T-cell (primary cell): ENCODE measurements at regions not wholly inside any gene's neighbourhood (a gene's known extent, or its start where the extent isn't known, plus 50 kb on each side); places are given as distances from the start of the nearest gene placed in this dataset.
"Not testable (repeated sequence)": the region's sequence is repeated elsewhere in the genome, so short reads cannot be mapped to it uniquely, and the experiment has no call there.

Experiments used
- ATAC-seq, 4 experiments: fragments of 200-7000 bp in 3 of 4; fragments of 150-1000 bp in 1 of 4; cut with Tn5 transposase; replicated peaks in 1 of 4; 1 replicate in 3 of 4; 2 replicates in 1 of 4; pipeline ENCODE4 v1.10.0; 2021; ENCODE audit warnings: moderate library complexity in 3 of 4, mild to moderate bottlenecking in 2 of 4, moderate number of reproducible peaks in 1 of 4
- CTCF ChIA-PET, 2 donors: fragments of 300-600 bp; sonication (Branson Sonifier 250); formaldehyde crosslinking; loops; one replicate each; lab custom pipeline; 2022; ENCODE audit warnings: antibody characterized with exemption in 2 of 2; lab: Charles Lee
- POLR2A ChIA-PET, 2 donors: fragments of 300-600 bp; sonication (Branson Sonifier 250); formaldehyde crosslinking; loops; one replicate each; lab custom pipeline; 2022; ENCODE audit warnings: antibody characterized with exemption in 2 of 2; lab: Charles Lee
- DNase-seq, 35 experiments: peaks; one replicate each; pipeline versions ENCODE4 v3.0.0 to v3.0.0-alpha.2; 2013 to 2023
- H3K27ac ChIP-seq: one replicate; pipeline ENCODE4 v1.5.1; 2013; ENCODE audit warnings: low read length
- H3K27me3 ChIP-seq, 2 experiments: replicated peaks in 1 of 2; 1 replicate in 1 of 2; 2 replicates in 1 of 2; pipeline versions ENCODE4 v1.6.1 to v1.7.0; 2013; ENCODE audit warnings: low read length in 1 of 2, mixed read lengths in 1 of 2; ENCODE audit not compliant: control insufficient read depth in 2 of 2, insufficient read depth in 2 of 2; ENCODE audit errors: extremely low read depth in 1 of 2
- H3K36me3 ChIP-seq, 2 donors: 1 replicate in 1 of 2; 2 replicates in 1 of 2; pipeline versions ENCODE4 v1.6.1 to v1.7.0; 2013; ENCODE audit warnings: low read length in 1 of 2; ENCODE audit not compliant: control insufficient read depth in 2 of 2, insufficient read depth in 1 of 2; ENCODE audit errors: extremely low read depth in 1 of 2
- H3K4me1 ChIP-seq, 2 experiments: 1 replicate in 1 of 2; 2 replicates in 1 of 2; pipeline versions ENCODE4 v1.6.1 to v1.7.0; 2013; ENCODE audit warnings: low read length in 2 of 2, mixed read lengths in 1 of 2; ENCODE audit not compliant: insufficient read depth in 2 of 2, control insufficient read depth in 1 of 2; ENCODE audit errors: extremely low read depth in 1 of 2
- H3K4me3 ChIP-seq, 2 donors: 1 replicate in 1 of 2; 2 replicates in 1 of 2; pipeline versions ENCODE4 v1.5.1 to v1.7.0; 2013; ENCODE audit warnings: mild to moderate bottlenecking in 2 of 2, low read length in 1 of 2, moderate library complexity in 1 of 2; ENCODE audit not compliant: control insufficient read depth in 1 of 2; ENCODE audit errors: extremely low read depth in 1 of 2
- H3K9me3 ChIP-seq: 2 replicates; pipeline ENCODE4 v1.7.0; 2013
- H3K27ac Mint-ChIP-seq, 2 donors: one replicate each; pipeline ENCODE4 v1.8.0; 2020 to 2021; ENCODE audit warnings: mild to moderate bottlenecking in 2 of 2, mixed read lengths in 2 of 2
- H3K27me3 Mint-ChIP-seq, 2 donors: one replicate each; pipeline ENCODE4 v1.8.0; 2021 to 2022; ENCODE audit warnings: mixed read lengths in 2 of 2
- H3K36me3 Mint-ChIP-seq: one replicate; pipeline ENCODE4 v1.8.0; 2021; ENCODE audit warnings: mixed read lengths
- H3K4me1 Mint-ChIP-seq, 3 donors: one replicate each; pipeline ENCODE4 v1.8.0; 2020 to 2022; ENCODE audit warnings: mixed read lengths in 3 of 3, mild to moderate bottlenecking in 1 of 3
- H3K4me3 Mint-ChIP-seq, 3 donors: one replicate each; pipeline ENCODE4 v1.8.0; 2020 to 2022; ENCODE audit warnings: mild to moderate bottlenecking in 3 of 3, mixed read lengths in 3 of 3, moderate library complexity in 3 of 3
- H3K9me3 Mint-ChIP-seq, 3 donors: one replicate each; pipeline ENCODE4 v1.8.0; 2020 to 2022; ENCODE audit warnings: mixed read lengths in 3 of 3
- WGBS: methylation state at CpG from one replicate; pipeline ENCODE4 v1.1.5; 2013; ENCODE audit warnings: missing lambda C conversion rate; ENCODE audit not compliant: insufficient coverage; 5-methylcytosine and 5-hydroxymethylcytosine counted together

GRCh38 chr2:77712601-77713000 lies 190.4 kb upstream of the LRRTM4 start:
- Mint-ChIP-seq H3K9me3 (peaks cover 3 to 5% (median 3%) of the 10 kb centered on the region in 3 donors), H3K4me1 (no peaks in the 10 kb centered on the region), H3K4me3 (no peak overlapping the region), H3K27ac (no peak overlapping the region), H3K27me3 (no peaks in the 10 kb centered on the region), H3K36me3 (no peaks in the 10 kb centered on the region)
- no peaks in the 10 kb centered on the region for H3K36me3 ChIP-seq
- H3K27ac ChIP-seq: no peak overlapping the region
- no peaks in the 10 kb centered on the region for H3K27me3 ChIP-seq
- CTCF ChIA-PET: no interaction called here
- DNase-seq (no peak), ATAC-seq (no peak)
- H3K9me3 ChIP-seq: no peaks in the 10 kb centered on the region
- H3K4me3 ChIP-seq: no peak overlapping the region
- POLR2A ChIA-PET: no interaction called here
- no peaks in the 10 kb centered on the region for H3K4me1 ChIP-seq
- WGBS: no CpG with 5 or more reads among the region's 1 CpG

- 80% methylated on average over 1 of the region's 2 CpGs for WGBS
- Histone ChIP-seq H3K36me3 (no peaks in the 10 kb centered on the region), H3K9me3 (peaks cover 2% of the 10 kb centered on the region), H3K27me3 (no peaks in the 10 kb centered on the region), H3K4me1 (no peaks in the 10 kb centered on the region), H3K27ac (no peak overlapping the region), H3K4me3 (no peak overlapping the region)
- no peaks in the 10 kb centered on the region for H3K27me3 Mint-ChIP-seq
- H3K27ac Mint-ChIP-seq: no peak overlapping the region
- ChIA-PET POLR2A (no interaction called here), CTCF (no interaction called here)
- H3K4me3 Mint-ChIP-seq: no peak overlapping the region
- no peaks in the 10 kb centered on the region for H3K36me3 Mint-ChIP-seq
- H3K4me1 Mint-ChIP-seq: no peaks in the 10 kb centered on the region
- no peak for ATAC-seq
- H3K9me3 Mint-ChIP-seq: peaks cover 3 to 4% (median 4%) of the 10 kb centered on the region in 3 donors
- no peak for DNase-seq
Measured at GRCh38 chr2:77713412-77713811, 191.2 kb upstream of the LRRTM4 start.

GRCh38 chr2:77720115-77720514 lies 197.9 kb upstream of the LRRTM4 start:
- Histone ChIP-seq H3K36me3 (no peaks in the 10 kb centered on the region), H3K9me3 (peaks cover 2% of the 10 kb centered on the region), H3K27me3 (no peaks in the 10 kb centered on the region), H3K4me3 (no peak overlapping the region), H3K27ac (no peak overlapping the region), H3K4me1 (no peaks in the 10 kb centered on the region)
- Mint-ChIP-seq H3K27me3 (no peaks in the 10 kb centered on the region), H3K9me3 (peaks cover 3 to 11% (median 5%) of the 10 kb centered on the region in 3 donors), H3K27ac (no peak overlapping the region), H3K4me3 (no peak overlapping the region), H3K4me1 (no peaks in the 10 kb centered on the region), H3K36me3 (no peaks in the 10 kb centered on the region)
- WGBS: no CpG with 5 or more reads among the region's 4 CpGs
- CTCF ChIA-PET: no interaction called here
- ATAC-seq (no peak), DNase-seq (no peak)
- POLR2A ChIA-PET: no interaction called here

- Mint-ChIP-seq H3K4me3 (no peak overlapping the region), H3K27me3 (no peaks in the 10 kb centered on the region), H3K27ac (no peak overlapping the region), H3K9me3 (peaks cover 3 to 11% (median 10%) of the 10 kb centered on the region in 3 donors), H3K4me1 (no peaks in the 10 kb centered on the region), H3K36me3 (no peaks in the 10 kb centered on the region)
- Histone ChIP-seq H3K9me3 (peaks cover 2% of the 10 kb centered on the region), H3K4me1 (no peaks in the 10 kb centered on the region), H3K36me3 (no peaks in the 10 kb centered on the region), H3K4me3 (no peak overlapping the region), H3K27me3 (no peaks in the 10 kb centered on the region), H3K27ac (no peak overlapping the region)
- DNase-seq (no peak), ATAC-seq (no peak)
- ChIA-PET POLR2A (interaction anchor here in 1 of 2 donors (0.5 kb wide), 1 partner anchor 171 kb away, joined by 6 read pairs; no protein-coding TSS in a partner anchor), CTCF (no interaction called here)
Measured at GRCh38 chr2:77721593-77721992, 199.4 kb upstream of the LRRTM4 start.

GRCh38 chr2:77725045-77725444 lies 202.9 kb upstream of the LRRTM4 start:
- Histone ChIP-seq H3K36me3 (no peaks in the 10 kb centered on the region), H3K9me3 (no peaks in the 10 kb centered on the region), H3K4me1 (no peaks in the 10 kb centered on the region), H3K27ac (no peak overlapping the region), H3K4me3 (no peak overlapping the region), H3K27me3 (no peaks in the 10 kb centered on the region)
- H3K27ac Mint-ChIP-seq: no peak overlapping the region
- no peak overlapping the region for H3K4me3 Mint-ChIP-seq
- no CpG with 5 or more reads among the region's 1 CpG for WGBS
- no peak for ATAC-seq
- ChIA-PET CTCF (no interaction called here), POLR2A (no interaction called here)
- H3K4me1 Mint-ChIP-seq: no peaks in the 10 kb centered on the region
- DNase-seq: no peak
- peaks cover 7 to 15% (median 15%) of the 10 kb centered on the region in 3 donors for H3K9me3 Mint-ChIP-seq
- no peaks in the 10 kb centered on the region for H3K36me3 Mint-ChIP-seq
- no peaks in the 10 kb centered on the region for H3K27me3 Mint-ChIP-seq

- H3K4me1 ChIP-seq, H3K4me1 Mint-ChIP-seq, H3K4me3 ChIP-seq, H3K9me3 ChIP-seq, POLR2A ChIA-PET, H3K27me3 Mint-ChIP-seq, H3K27ac ChIP-seq, ATAC-seq, H3K4me3 Mint-ChIP-seq, DNase-seq, H3K27me3 ChIP-seq, H3K36me3 ChIP-seq, H3K36me3 Mint-ChIP-seq, H3K27ac Mint-ChIP-seq, CTCF ChIA-PET: not testable (repeated sequence)
- peaks cover 8 to 20% (median 10%) of the 10 kb centered on the region in 3 donors for H3K9me3 Mint-ChIP-seq
- WGBS: 93% methylated on average over 20 of the region's 39 CpGs
Measured at GRCh38 chr2:77734662-77735340, 212.6 kb upstream of the LRRTM4 start.

GRCh38 chr2:77737236-77737635 lies 215.1 kb upstream of the LRRTM4 start:
- no peaks in the 10 kb centered on the region for H3K4me1 ChIP-seq
- ChIA-PET CTCF (no interaction called here), POLR2A (no interaction called here)
- 43% methylated on average over 1 of the region's 3 CpGs for WGBS
- H3K9me3 Mint-ChIP-seq: peaks cover 8 to 17% (median 8%) of the 10 kb centered on the region in 3 donors
- no peaks in the 10 kb centered on the region for H3K36me3 ChIP-seq
- no peak overlapping the region for H3K4me3 ChIP-seq
- H3K9me3 ChIP-seq: no peaks in the 10 kb centered on the region
- DNase-seq (no peak), ATAC-seq (no peak)
- H3K27me3 ChIP-seq: no peaks in the 10 kb centered on the region
- no peak overlapping the region for H3K4me3 Mint-ChIP-seq
- H3K4me1 Mint-ChIP-seq: no peaks in the 10 kb centered on the region
- no peak overlapping the region for H3K27ac ChIP-seq
- H3K27ac Mint-ChIP-seq: no peak overlapping the region
- H3K36me3 Mint-ChIP-seq: no peaks in the 10 kb centered on the region
- H3K27me3 Mint-ChIP-seq: no peaks in the 10 kb centered on the region
